ENCODE measurements at regions not wholly inside any gene's neighbourhood (a gene's known extent, or its start where the extent isn't known, plus 50 kb on each side); places are given as distances from the start of the nearest gene placed in this dataset.

DNA sequence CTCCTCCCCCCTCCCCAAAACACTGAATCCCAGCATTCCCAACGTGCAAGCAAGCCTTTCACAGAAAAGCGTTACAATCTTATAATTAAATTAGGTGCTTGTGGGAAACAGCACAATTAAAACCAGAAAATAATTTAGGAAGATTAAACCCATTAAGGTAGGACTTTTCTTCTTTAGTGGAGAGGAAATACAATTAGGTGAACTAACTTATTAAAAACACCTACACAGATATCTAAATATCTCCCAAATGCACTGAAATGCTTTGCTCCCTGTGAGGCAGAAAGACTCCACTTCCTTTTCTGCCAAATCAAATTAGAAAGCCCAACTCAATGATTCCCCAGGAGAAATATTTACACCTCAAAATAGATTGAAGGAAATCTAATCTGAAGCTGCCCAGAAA lies 60.9 kb upstream of the ETS2 start (continued):
- TF ChIP-seq TCF12 (IDR thresholded peaks at IDR 0.05; ENCODE audit: low read depth, low read length) (no peak), MTA3 (IDR thresholded peaks at IDR 0.05; ENCODE audit: borderline replicate concordance, low read length) (no peak), BRCA1 (IDR thresholded peaks at IDR 0.05; ENCODE audit: low read depth, low read length) (no peak), SPI1 (IDR thresholded peaks at IDR 0.05; ENCODE audit: borderline replicate concordance, insufficient read depth, low read depth, low read length) (no peak)

DNA sequence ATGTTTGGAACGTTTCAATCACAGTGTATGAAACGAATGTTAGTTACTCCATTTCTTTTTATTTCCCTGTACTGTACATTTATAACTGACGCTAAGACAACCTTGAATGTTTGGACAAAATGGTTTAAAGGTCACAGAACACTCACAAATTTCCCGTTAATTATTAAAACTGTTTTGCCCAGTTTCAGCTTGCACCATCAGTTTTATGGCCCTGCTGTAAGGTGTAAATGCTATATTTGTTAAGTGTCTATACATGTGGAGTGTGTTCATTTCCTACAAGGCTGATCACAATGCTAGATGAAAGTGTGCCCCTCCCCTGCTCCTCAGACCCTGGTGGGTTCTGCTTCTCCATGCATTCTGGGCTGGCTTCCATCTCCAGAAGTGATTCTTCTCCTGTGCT lies 57.9 kb upstream of the ETS2 start:
- FAIRE-seq (no peak), ATAC-seq (no peak), DNase-seq (ENCODE audit: low read depth, low spot score) (no peak)
- ChIA-PET POLR2A (no interaction called here), RAD21 (ENCODE audit: unreplicated experiment) (no interaction called here), CTCF (no interaction called here), SMC1A (ENCODE audit: uncharacterized antibody, unreplicated experiment) (no interaction called here)
- no peaks in the 10 kb centered on the region for H3K9me3 ChIP-seq (replicated peaks; ENCODE audit: control insufficient read depth, insufficient read depth, low read length)
- H3K79me2 ChIP-seq (ENCODE audit: control insufficient read depth, insufficient read depth, low read length) = no peaks in the 10 kb centered on the region
- WGBS (ENCODE audit: insufficient coverage, insufficient replicate concordance, low lambda C conversion rate, missing lambda C conversion rate) = 28% methylated on average over 4 of the region's 4 CpGs
- TF ChIP-seq TBL1XR1 (IDR thresholded peaks at IDR 0.05; ENCODE audit: low read depth, low read length) = no peak
- TF ChIP-seq NR2F1 (conservative IDR thresholded peaks at IDR 0.05) = no peak
- TF ChIP-seq CBX5 (IDR thresholded peaks at IDR 0.05; ENCODE audit: low read depth) = no peak
- no peak for TF ChIP-seq CEBPB (IDR thresholded peaks at IDR 0.05; ENCODE audit: borderline replicate concordance in 1 of 2, low read depth in 2 of 2, low read length in 2 of 2)
- TF ChIP-seq ZNF622 (IDR thresholded peaks at IDR 0.05) = no peak
- TF ChIP-seq, protein P1, sequence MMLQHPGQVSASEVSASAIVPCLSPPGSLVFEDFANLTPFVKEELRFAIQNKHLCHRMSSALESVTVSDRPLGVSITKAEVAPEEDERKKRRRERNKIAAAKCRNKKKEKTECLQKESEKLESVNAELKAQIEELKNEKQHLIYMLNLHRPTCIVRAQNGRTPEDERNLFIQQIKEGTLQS (IDR thresholded peaks at IDR 0.05; ENCODE audit: borderline replicate concordance, extremely low read depth, low read depth, low read length) = no peak
- no peak for TF ChIP-seq SMAD1 (IDR thresholded peaks at IDR 0.05; ENCODE audit: low read depth, partially characterized antibody)
- no peak for TF ChIP-seq CREM (IDR thresholded peaks at IDR 0.05; ENCODE audit: low read depth)
- TF ChIP-seq FOS (IDR thresholded peaks at IDR 0.05; ENCODE audit: borderline replicate concordance, extremely low read depth, insufficient read length) = no peak
- no peak for TF ChIP-seq TARDBP (IDR thresholded peaks at IDR 0.05; ENCODE audit: borderline replicate concordance)
- TF ChIP-seq, protein P2, sequence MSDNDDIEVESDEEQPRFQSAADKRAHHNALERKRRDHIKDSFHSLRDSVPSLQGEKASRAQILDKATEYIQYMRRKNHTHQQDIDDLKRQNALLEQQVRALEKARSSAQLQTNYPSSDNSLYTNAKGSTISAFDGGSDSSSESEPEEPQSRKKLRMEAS (IDR thresholded peaks at IDR 0.05; ENCODE audit: low read depth, low read length) = no peak
- TF ChIP-seq NFXL1 (IDR thresholded peaks at IDR 0.05; ENCODE audit: borderline replicate concordance) = no peak
- TF ChIP-seq, protein P3, sequence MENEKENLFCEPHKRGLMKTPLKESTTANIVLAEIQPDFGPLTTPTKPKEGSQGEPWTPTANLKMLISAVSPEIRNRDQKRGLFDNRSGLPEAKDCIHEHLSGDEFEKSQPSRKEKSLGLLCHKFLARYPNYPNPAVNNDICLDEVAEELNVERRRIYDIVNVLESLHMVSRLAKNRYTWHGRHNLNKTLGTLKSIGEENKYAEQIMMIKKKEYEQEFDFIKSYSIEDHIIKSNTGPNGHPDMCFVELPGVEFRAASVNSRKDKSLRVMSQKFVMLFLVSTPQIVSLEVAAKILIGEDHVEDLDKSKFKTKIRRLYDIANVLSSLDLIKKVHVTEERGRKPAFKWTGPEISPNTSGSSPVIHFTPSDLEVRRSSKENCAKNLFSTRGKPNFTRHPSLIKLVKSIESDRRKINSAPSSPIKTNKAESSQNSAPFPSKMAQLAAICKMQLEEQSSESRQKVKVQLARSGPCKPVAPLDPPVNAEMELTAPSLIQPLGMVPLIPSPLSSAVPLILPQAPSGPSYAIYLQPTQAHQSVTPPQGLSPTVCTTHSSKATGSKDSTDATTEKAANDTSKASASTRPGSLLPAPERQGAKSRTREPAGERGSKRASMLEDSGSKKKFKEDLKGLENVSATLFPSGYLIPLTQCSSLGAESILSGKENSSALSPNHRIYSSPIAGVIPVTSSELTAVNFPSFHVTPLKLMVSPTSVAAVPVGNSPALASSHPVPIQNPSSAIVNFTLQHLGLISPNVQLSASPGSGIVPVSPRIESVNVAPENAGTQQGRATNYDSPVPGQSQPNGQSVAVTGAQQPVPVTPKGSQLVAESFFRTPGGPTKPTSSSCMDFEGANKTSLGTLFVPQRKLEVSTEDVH (IDR thresholded peaks at IDR 0.05; ENCODE audit: low read depth, partially characterized antibody) = no peak
- no peak for TF ChIP-seq CHD4 (IDR thresholded peaks at IDR 0.05)
- no peaks in the 10 kb centered on the region for H3K4me1 ChIP-seq (ENCODE audit: control insufficient read depth, insufficient read depth, low read length)
- no peak overlapping the region for H3K4me3 ChIP-seq
- BruUV-seq (replicated peaks) = no TSS peak
- peaks cover 0 to 3% of the 10 kb centered on the region in 2 experiments; a peak in 2 of 4 replicates for H3K27me3 ChIP-seq (replicated peaks in 1 of 2; ENCODE audit: control insufficient read depth in 2 of 2, insufficient read depth in 2 of 2, low read length in 1 of 2)
- H3K9ac ChIP-seq (ENCODE audit: control insufficient read depth, insufficient read depth, low read length) = no peak overlapping the region
- intact Hi-C loops (cut with micrococcal nuclease; ENCODE audit: unreplicated experiment) = no loop called here
- H3K4me2 ChIP-seq (ENCODE audit: control insufficient read depth, insufficient read depth) = no peak overlapping the region
- H4K20me1 ChIP-seq (ENCODE audit: control insufficient read depth, insufficient read depth) = no peaks in the 10 kb centered on the region
- no peak overlapping the region for H3K27ac ChIP-seq (ENCODE audit: control insufficient read depth, insufficient read depth)
- in situ Hi-C loops (cut with MboI) = no loop called here
- no peaks in the 10 kb centered on the region for H3K36me3 ChIP-seq (ENCODE audit: control insufficient read depth in 2 of 2, insufficient read depth in 2 of 2, low read length in 1 of 2)
- H2AFZ ChIP-seq (ENCODE audit: control insufficient read depth, low read depth, low read length) = no peak overlapping the region
